Mammary epithelial cell (primary cell): ENCODE measurements at regions not wholly inside any gene's neighbourhood (a gene's known extent, or its start where the extent isn't known, plus 50 kb on each side); places are given as distances from the start of the nearest gene placed in this dataset.

Experiments
- EZH2 ChIP-seq: IDR thresholded peaks from 2 replicates; pipeline ENCODE4 v1.6.1; 2012; ENCODE audit warnings: low read length, inconsistent platforms, borderline replicate concordance
- TF ChIP-seq, protein P1 (sequence below), 2 donors: IDR thresholded peaks in 1 of 2; conservative IDR thresholded peaks in 1 of 2; 2 replicates each; pipeline ENCODE4 v1.5.1; 2011 to 2012; ENCODE audit warnings: inconsistent platforms in 2 of 2, low read length in 2 of 2, mild to moderate bottlenecking in 2 of 2, control low read depth in 1 of 2, low read depth in 1 of 2; ENCODE audit not compliant: insufficient read depth in 1 of 2; ENCODE audit errors: extremely low read depth in 1 of 2

DNA sequence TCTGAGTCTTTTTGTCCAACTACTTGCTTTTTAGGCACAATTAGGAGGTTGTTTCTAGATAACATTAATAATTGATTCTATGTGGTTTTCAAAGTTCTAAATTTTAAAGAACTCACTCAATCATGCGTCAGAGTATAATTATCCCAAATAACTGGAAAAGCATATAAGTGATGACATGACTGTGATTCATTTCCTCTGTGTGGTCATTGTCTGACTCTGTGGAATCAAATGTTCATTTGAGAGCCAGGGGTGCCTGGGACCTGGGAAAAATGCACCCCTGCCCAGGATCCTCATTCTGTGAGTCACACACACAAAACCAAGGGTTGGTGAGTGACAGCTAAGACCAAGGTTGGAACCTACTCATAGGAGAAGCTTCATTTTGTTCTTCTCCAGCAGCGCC is 127.1 kb upstream of the MLIP start:
- TF ChIP-seq, protein P1, sequence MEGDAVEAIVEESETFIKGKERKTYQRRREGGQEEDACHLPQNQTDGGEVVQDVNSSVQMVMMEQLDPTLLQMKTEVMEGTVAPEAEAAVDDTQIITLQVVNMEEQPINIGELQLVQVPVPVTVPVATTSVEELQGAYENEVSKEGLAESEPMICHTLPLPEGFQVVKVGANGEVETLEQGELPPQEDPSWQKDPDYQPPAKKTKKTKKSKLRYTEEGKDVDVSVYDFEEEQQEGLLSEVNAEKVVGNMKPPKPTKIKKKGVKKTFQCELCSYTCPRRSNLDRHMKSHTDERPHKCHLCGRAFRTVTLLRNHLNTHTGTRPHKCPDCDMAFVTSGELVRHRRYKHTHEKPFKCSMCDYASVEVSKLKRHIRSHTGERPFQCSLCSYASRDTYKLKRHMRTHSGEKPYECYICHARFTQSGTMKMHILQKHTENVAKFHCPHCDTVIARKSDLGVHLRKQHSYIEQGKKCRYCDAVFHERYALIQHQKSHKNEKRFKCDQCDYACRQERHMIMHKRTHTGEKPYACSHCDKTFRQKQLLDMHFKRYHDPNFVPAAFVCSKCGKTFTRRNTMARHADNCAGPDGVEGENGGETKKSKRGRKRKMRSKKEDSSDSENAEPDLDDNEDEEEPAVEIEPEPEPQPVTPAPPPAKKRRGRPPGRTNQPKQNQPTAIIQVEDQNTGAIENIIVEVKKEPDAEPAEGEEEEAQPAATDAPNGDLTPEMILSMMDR (conservative IDR thresholded peaks at IDR 0.05 in 1 of 2, IDR thresholded peaks at IDR 0.05 in 1 of 2; ENCODE audit: extremely low read depth in 1 of 2, insufficient read depth in 1 of 2, low read depth in 1 of 2, low read length in 2 of 2), result no peak
- TF ChIP-seq EZH2, result no peak
